Epithelial cell of esophagus (primary cell): ENCODE measurements at regions not wholly inside any gene's neighbourhood (a gene's known extent, or its start where the extent isn't known, plus 50 kb on each side); places are given as distances from the start of the nearest gene placed in this dataset.

Experiments used
- DNase-seq: peaks from one replicate; pipeline ENCODE4 v3.0.0; 2010; ENCODE audit warnings: low read depth
- H3K4me3 ChIP-seq: 2 replicates; pipeline ENCODE4 v1.5.1; 2011; ENCODE audit warnings: mild to moderate bottlenecking, low read length, control low read depth
- CTCF ChIP-seq: IDR thresholded peaks from 2 replicates; pipeline ENCODE4 v1.5.1; 2011; ENCODE audit warnings: low read depth, mild to moderate bottlenecking, low read length, control low read depth, inconsistent platforms; ENCODE audit not compliant: insufficient read depth; ENCODE audit errors: missing control alignments

GRCh38 chr18:65399091-65399490, 351.7 kb upstream of the CDH7 start:
- H3K4me3 ChIP-seq, result no peak overlapping the region
- no peak for TF ChIP-seq CTCF
- DNase-seq, result no peak

- H3K4me3 ChIP-seq, result no peak overlapping the region
- no peak for TF ChIP-seq CTCF
- no peak for DNase-seq
Measured at GRCh38 chr18:65398347-65399075, 352.3 kb upstream of the CDH7 start.

GRCh38 chr18:65380986-65381385, 369.8 kb upstream of the CDH7 start:
- no peak overlapping the region for H3K4me3 ChIP-seq
- no peak for DNase-seq
- TF ChIP-seq CTCF, result no peak

GRCh38 chr18:65380571-65380970, 370.2 kb upstream of the CDH7 start:
- H3K4me3 ChIP-seq, result no peak overlapping the region
- no peak for DNase-seq
- no peak for TF ChIP-seq CTCF

GRCh38 chr18:65372904-65373303, 377.9 kb upstream of the CDH7 start:
- no peak for DNase-seq
- TF ChIP-seq CTCF, result no peak
- H3K4me3 ChIP-seq, result no peak overlapping the region

- no peak for DNase-seq
- no peak overlapping the region for H3K4me3 ChIP-seq
- TF ChIP-seq CTCF, result no peak
Measured at GRCh38 chr18:65365245-65365980, 385.4 kb upstream of the CDH7 start.
